Sigmoid colon (tissue), 6 donors: ENCODE measurements at regions not wholly inside any gene's neighbourhood (a gene's known extent, or its start where the extent isn't known, plus 50 kb on each side); places are given as distances from the start of the nearest gene placed in this dataset.

Experiments used
- DNase-seq: peaks from one replicate; pipeline ENCODE4 v3.0.0-alpha.2; 2019
- H3K27ac ChIP-seq, 4 donors: fragments of 200-600 bp; sonication (generic); one replicate each; pipeline ENCODE4 v1.5.1; 2016 to 2019; ENCODE audit warnings: mild to moderate bottlenecking in 1 of 4
- H3K27me3 ChIP-seq, 3 donors: fragments of 200-600 bp; sonication (generic); one replicate each; pipeline ENCODE4 v1.5.1; 2019; ENCODE audit warnings: mild to moderate bottlenecking in 1 of 3
- H3K36me3 ChIP-seq, 4 donors: fragments of 200-600 bp; sonication (generic); one replicate each; pipeline ENCODE4 v1.5.1; 2016 to 2019
- H3K4me1 ChIP-seq, 4 donors: fragments of 200-600 bp; sonication (generic); one replicate each; pipeline ENCODE4 v1.5.1; 2017 to 2019
- H3K4me3 ChIP-seq, 4 donors: fragments of 200-600 bp; sonication (generic); one replicate each; pipeline ENCODE4 v1.5.1; 2017 to 2019; ENCODE audit warnings: mild to moderate bottlenecking in 2 of 4, moderate library complexity in 1 of 4
- H3K9me3 ChIP-seq, 4 donors: fragments of 200-600 bp in 3 of 4; sonication (generic) in 3 of 4; one replicate each; pipeline versions ENCODE4 v1.5.1 to v1.6.1; 2013 to 2019
- CTCF ChIP-seq, 4 experiments: fragments of 450-650 bp in 3 of 4; fragments of 200-600 bp in 1 of 4; IDR thresholded peaks; one replicate each; pipeline ENCODE4 v1.5.1; 2016 to 2019; ENCODE audit warnings: antibody characterized with exemption in 4 of 4, mild to moderate bottlenecking in 3 of 4, moderate library complexity in 2 of 4
- EP300 ChIP-seq, 4 donors: sonication (generic); formaldehyde crosslinking; IDR thresholded peaks; one replicate each; pipeline ENCODE4 v1.6.1; 2017; ENCODE audit warnings: antibody characterized with exemption in 4 of 4
- POLR2A ChIP-seq, 2 donors: fragments of 450-650 bp; IDR thresholded peaks; one replicate each; pipeline ENCODE4 v1.6.1; 2016; ENCODE audit warnings: antibody characterized with exemption in 2 of 2, mild to moderate bottlenecking in 2 of 2, moderate library complexity in 2 of 2
- POLR2AphosphoS5 ChIP-seq, 4 donors: sonication (generic); formaldehyde crosslinking; IDR thresholded peaks; one replicate each; pipeline ENCODE4 v1.6.1; 2017; ENCODE audit warnings: antibody characterized with exemption in 4 of 4
- WGBS, 2 donors: extraction: QIAGEN DNeasy Blood & Tissue Kit; methylation state at CpG; one replicate each; pipeline ENCODE4 v1.1.7; 2013; 5-methylcytosine and 5-hydroxymethylcytosine counted together
- intact Hi-C: fragments of 100-400 bp; cut with DNase I; formaldehyde crosslinking; loops from one replicate; pipeline ENCODE4 v1.15.1; 2023
- donor health status: healthy with polysubstance abuse.
- donor health status: healthy.

GRCh38 chr13:39982745-39983144 lies 327.3 kb downstream of the COG6 start:
- Histone ChIP-seq H3K4me3 (no peak overlapping the region), H3K27me3 (no peaks in the 10 kb centered on the region), H3K4me1 (no peaks in the 10 kb centered on the region), H3K27ac (no peak overlapping the region), H3K9me3 (no peaks in the 10 kb centered on the region), H3K36me3 (no peaks in the 10 kb centered on the region)
- intact Hi-C loops: no loop called here
- no peak for DNase-seq
- TF ChIP-seq POLR2A (IDR thresholded peaks at IDR 0.05) (no peak), CTCF (IDR thresholded peaks at IDR 0.05) (no peak), EP300 (IDR thresholded peaks at IDR 0.05) (no peak), POLR2AphosphoS5 (IDR thresholded peaks at IDR 0.05) (no peak)
- 42 to 83% methylated on average over 4 of the region's 4 CpGs for WGBS, 2 donors

- Histone ChIP-seq H3K36me3 (no peaks in the 10 kb centered on the region), H3K27ac (no peak overlapping the region), H3K4me1 (no peaks in the 10 kb centered on the region), H3K27me3 (no peaks in the 10 kb centered on the region), H3K4me3 (no peak overlapping the region), H3K9me3 (no peaks in the 10 kb centered on the region)
- WGBS, 2 donors: 88 to 94% methylated on average over 4 of the region's 4 CpGs
- no peak for DNase-seq
- TF ChIP-seq POLR2A (IDR thresholded peaks at IDR 0.05): no peak
- no peak for TF ChIP-seq EP300 (IDR thresholded peaks at IDR 0.05)
- TF ChIP-seq POLR2AphosphoS5 (IDR thresholded peaks at IDR 0.05): no peak
- TF ChIP-seq CTCF (IDR thresholded peaks at IDR 0.05): no peak
- intact Hi-C loops: no loop called here
Measured at GRCh38 chr13:39985071-39985470, 329.6 kb downstream of the COG6 start.

GRCh38 chr13:39988351-39988750 lies 332.9 kb downstream of the COG6 start:
- intact Hi-C loops: no loop called here
- H3K36me3 ChIP-seq: no peaks in the 10 kb centered on the region
- TF ChIP-seq POLR2A (IDR thresholded peaks at IDR 0.05): no peak
- TF ChIP-seq EP300 (IDR thresholded peaks at IDR 0.05): no peak
- TF ChIP-seq CTCF (IDR thresholded peaks at IDR 0.05): no peak
- no peak for TF ChIP-seq POLR2AphosphoS5 (IDR thresholded peaks at IDR 0.05)
- no peaks in the 10 kb centered on the region for H3K9me3 ChIP-seq
- H3K27me3 ChIP-seq: no peaks in the 10 kb centered on the region
- H3K27ac ChIP-seq: no peak overlapping the region
- no peak for DNase-seq
- WGBS, 2 donors: 88 to 93% methylated on average over 6 of the region's 6 CpGs
- H3K4me1 ChIP-seq: no peaks in the 10 kb centered on the region
- H3K4me3 ChIP-seq: no peak overlapping the region

GRCh38 chr13:39998166-39998565 lies 342.7 kb downstream of the COG6 start:
- intact Hi-C loops: no loop called here
- DNase-seq: no peak
- 71 to 86% methylated on average over 6 of the region's 6 CpGs for WGBS, 2 donors
- Histone ChIP-seq H3K27ac (no peak overlapping the region), H3K36me3 (no peaks in the 10 kb centered on the region), H3K27me3 (no peaks in the 10 kb centered on the region), H3K4me1 (no peaks in the 10 kb centered on the region), H3K4me3 (no peak overlapping the region), H3K9me3 (no peaks in the 10 kb centered on the region)
- no peak for TF ChIP-seq POLR2AphosphoS5 (IDR thresholded peaks at IDR 0.05)
- no peak for TF ChIP-seq POLR2A (IDR thresholded peaks at IDR 0.05)
- no peak for TF ChIP-seq CTCF (IDR thresholded peaks at IDR 0.05)
- no peak for TF ChIP-seq EP300 (IDR thresholded peaks at IDR 0.05)

GRCh38 chr13:40002016-40002415 lies 346.6 kb downstream of the COG6 start:
- no peak for DNase-seq
- no peaks in the 10 kb centered on the region for H3K4me1 ChIP-seq
- H3K27ac ChIP-seq: no peak overlapping the region
- no peaks in the 10 kb centered on the region for H3K36me3 ChIP-seq
- TF ChIP-seq POLR2A (IDR thresholded peaks at IDR 0.05) (no peak), CTCF (IDR thresholded peaks at IDR 0.05) (no peak), EP300 (IDR thresholded peaks at IDR 0.05) (no peak), POLR2AphosphoS5 (IDR thresholded peaks at IDR 0.05) (no peak)
- WGBS, 2 donors: 72 to 84% methylated on average over 5 of the region's 5 CpGs
- H3K27me3 ChIP-seq: no peaks in the 10 kb centered on the region
- no peak overlapping the region for H3K4me3 ChIP-seq
- H3K9me3 ChIP-seq: no peaks in the 10 kb centered on the region
- intact Hi-C loops: no loop called here
